H9 (cell line): ENCODE measurements at regions not wholly inside any gene's neighbourhood (a gene's known extent, or its start where the extent isn't known, plus 50 kb on each side); places are given as distances from the start of the nearest gene placed in this dataset. TPM values are rescaled to one million over a fixed set of nuclear protein-coding genes. Genes with fewer than 3 reads are reported as not detected.

Experiments
- DNase-seq: peaks from one replicate; pipeline ENCODE4 v3.0.0-alpha.2; 2017
- H2AFZ ChIP-seq: one replicate; pipeline ENCODE4 v1.6.1; 2013; ENCODE audit warnings: mild to moderate bottlenecking, low read length, control low read depth, moderate library complexity
- H2AK5ac ChIP-seq: 2 replicates; pipeline ENCODE4 v1.6.1; 2013; ENCODE audit warnings: low read length, control low read depth, mixed read lengths; ENCODE audit not compliant: insufficient read length
- H2BK120ac ChIP-seq: one replicate; pipeline ENCODE4 v1.6.1; 2013; ENCODE audit warnings: low read depth, mild to moderate bottlenecking, low read length, control low read depth, inconsistent platforms; ENCODE audit not compliant: poor library complexity, severe bottlenecking
- H2BK12ac ChIP-seq: 2 replicates; pipeline ENCODE4 v1.6.1; 2013; ENCODE audit warnings: low read length, control low read depth, mixed read lengths, low read depth; ENCODE audit not compliant: insufficient read length
- H2BK15ac ChIP-seq: 2 replicates; pipeline ENCODE4 v1.6.1; 2013; ENCODE audit warnings: low read depth, low read length, control low read depth
- H2BK20ac ChIP-seq: one replicate; pipeline ENCODE4 v1.6.1; 2013; ENCODE audit warnings: low read depth, mild to moderate bottlenecking, low read length, control low read depth, inconsistent platforms; ENCODE audit not compliant: poor library complexity, severe bottlenecking
- H2BK5ac ChIP-seq: 2 replicates; pipeline ENCODE4 v1.6.1; 2013; ENCODE audit warnings: low read length, control low read depth, mixed read lengths; ENCODE audit not compliant: insufficient read length
- H3K14ac ChIP-seq: 2 replicates; pipeline ENCODE4 v1.6.1; 2013; ENCODE audit warnings: low read length, control low read depth; ENCODE audit not compliant: insufficient read depth
- H3K18ac ChIP-seq: 2 replicates; pipeline ENCODE4 v1.6.1; 2013; ENCODE audit warnings: low read depth, mild to moderate bottlenecking, mixed read lengths, low read length, control low read depth; ENCODE audit not compliant: insufficient read length
- H3K23ac ChIP-seq: 2 replicates; pipeline ENCODE4 v1.6.1; 2013; ENCODE audit warnings: low read length, control low read depth, mixed read lengths, low read depth; ENCODE audit not compliant: insufficient read length
- H3K23me2 ChIP-seq: 2 replicates; pipeline ENCODE4 v1.6.1; 2013; ENCODE audit warnings: low read depth, mild to moderate bottlenecking, mixed read lengths, low read length, control low read depth; ENCODE audit not compliant: insufficient read length, poor library complexity, severe bottlenecking
- H3K27ac ChIP-seq: 2 replicates; pipeline ENCODE4 v1.5.1; 2013; ENCODE audit warnings: low read length, control low read depth, mixed read lengths, low read depth; ENCODE audit not compliant: insufficient read length
- H3K27me3 ChIP-seq: 2 replicates; pipeline ENCODE4 v1.6.1; 2013; ENCODE audit warnings: low read length, control low read depth, inconsistent platforms; ENCODE audit not compliant: insufficient read depth
- H3K4ac ChIP-seq: 2 replicates; pipeline ENCODE4 v1.6.1; 2013; ENCODE audit warnings: low read depth, mild to moderate bottlenecking, control low read depth, inconsistent platforms, low read length, moderate library complexity
- H3K4me1 ChIP-seq: 2 replicates; pipeline ENCODE4 v1.6.1; 2013; ENCODE audit warnings: low read length, control low read depth, inconsistent platforms; ENCODE audit not compliant: insufficient read depth
- H3K4me2 ChIP-seq: 2 replicates; pipeline ENCODE4 v1.6.1; 2013; ENCODE audit warnings: low read length, control low read depth, mixed read lengths; ENCODE audit not compliant: insufficient read length, insufficient read depth
- H3K56ac ChIP-seq: 2 replicates; pipeline ENCODE4 v1.6.1; 2013; ENCODE audit warnings: low read depth, mild to moderate bottlenecking, mixed read lengths, low read length, control low read depth; ENCODE audit not compliant: insufficient read length
- H3K79me1 ChIP-seq: 2 replicates; pipeline ENCODE4 v1.6.1; 2013; ENCODE audit warnings: low read depth, mild to moderate bottlenecking, moderate library complexity, low read length, control low read depth, inconsistent platforms; ENCODE audit not compliant: insufficient read depth, poor library complexity, severe bottlenecking
- H3K79me2 ChIP-seq: 2 replicates; pipeline ENCODE4 v1.6.1; 2013; ENCODE audit warnings: low read length, control low read depth, inconsistent platforms; ENCODE audit not compliant: insufficient read depth
- H3K9ac ChIP-seq: 2 replicates; pipeline ENCODE4 v1.6.1; 2013; ENCODE audit warnings: low read length, control low read depth, mixed read lengths; ENCODE audit not compliant: insufficient read length; ENCODE audit errors: extremely low read depth
- H3K9me3 ChIP-seq: one replicate; pipeline ENCODE4 v1.6.1; 2013; ENCODE audit warnings: low read depth, low read length, inconsistent platforms; ENCODE audit not compliant: control insufficient read depth
- H3T11ph ChIP-seq: one replicate; pipeline ENCODE4 v1.6.1; 2013; ENCODE audit warnings: mild to moderate bottlenecking, low read length, control low read depth, inconsistent platforms
- H4K20me1 ChIP-seq: one replicate; pipeline ENCODE4 v1.6.1; 2013; ENCODE audit not compliant: control insufficient read depth, insufficient read length, insufficient read depth
- H4K5ac ChIP-seq: 2 replicates; pipeline ENCODE4 v1.6.1; 2013; ENCODE audit warnings: low read depth, mild to moderate bottlenecking, mixed read lengths, low read length, control low read depth; ENCODE audit not compliant: insufficient read length
- H4K8ac ChIP-seq: replicated peaks from 2 replicates; pipeline ENCODE4 v1.6.1; 2013; ENCODE audit warnings: low read length, control low read depth, mixed read lengths, low read depth; ENCODE audit not compliant: insufficient read length
- H4K91ac ChIP-seq: 2 replicates; pipeline ENCODE4 v1.6.1; 2013; ENCODE audit warnings: low read depth, mild to moderate bottlenecking, moderate library complexity, mixed read lengths, low read length, control low read depth; ENCODE audit not compliant: insufficient read length
- H3K27ac Mint-ChIP-seq, 3 experiments: 2 replicates in 2 of 3; 3 replicates in 1 of 3; pipeline ENCODE4 v1.8.0; 2020 to 2021; ENCODE audit warnings: mixed read lengths in 3 of 3, mild to moderate bottlenecking in 1 of 3, moderate library complexity in 1 of 3
- H3K27me3 Mint-ChIP-seq: 2 replicates; pipeline ENCODE4 v1.8.0; 2021; ENCODE audit warnings: low read depth, mild to moderate bottlenecking, moderate library complexity, mixed read lengths
- H3K36me3 Mint-ChIP-seq, 3 experiments: 2 replicates in 2 of 3; 3 replicates in 1 of 3; pipeline ENCODE4 v1.8.0; 2020 to 2021; ENCODE audit warnings: low read depth in 3 of 3, mixed read lengths in 3 of 3; ENCODE audit not compliant: insufficient read depth in 1 of 3
- H3K4me1 Mint-ChIP-seq, 2 experiments: 2 replicates each; pipeline ENCODE4 v1.8.0; 2020; ENCODE audit warnings: mixed read lengths in 2 of 2
- H3K4me3 Mint-ChIP-seq, 2 experiments: 2 replicates in 1 of 2; 3 replicates in 1 of 2; pipeline ENCODE4 v1.8.0; 2020 to 2021; ENCODE audit warnings: mild to moderate bottlenecking in 2 of 2, mixed read lengths in 2 of 2, moderate library complexity in 1 of 2
- H3K9me3 Mint-ChIP-seq, 2 experiments: 2 replicates in 1 of 2; 3 replicates in 1 of 2; pipeline ENCODE4 v1.8.0; 2020; ENCODE audit warnings: mild to moderate bottlenecking in 2 of 2, mixed read lengths in 2 of 2, moderate library complexity in 1 of 2
- WGBS: extraction: QIAGEN DNeasy Blood & Tissue Kit; methylation state at CpG from one replicate; pipeline ENCODE4 v1.1.7; 2013; ENCODE audit warnings: missing lambda C conversion rate, low lambda C conversion rate, mixed read lengths; ENCODE audit not compliant: insufficient read length; ENCODE audit errors: extremely low coverage; 5-methylcytosine and 5-hydroxymethylcytosine counted together
- microRNA-seq: library from miRNA; unstranded; fragments of <30 nt; microRNA quantifications from one replicate; pipeline ENCODE4, GENCODE V29; 2020; ENCODE audit warnings: borderline microRNAs expressed
- TF ChIP-seq, protein P1 (sequence below): fragments of 200-600 bp; sonication (generic); conservative IDR thresholded peaks from 3 replicates; pipeline ENCODE4 v1.8.0; 2021; ENCODE audit warnings: antibody characterized with exemption, mild to moderate bottlenecking

DNA sequence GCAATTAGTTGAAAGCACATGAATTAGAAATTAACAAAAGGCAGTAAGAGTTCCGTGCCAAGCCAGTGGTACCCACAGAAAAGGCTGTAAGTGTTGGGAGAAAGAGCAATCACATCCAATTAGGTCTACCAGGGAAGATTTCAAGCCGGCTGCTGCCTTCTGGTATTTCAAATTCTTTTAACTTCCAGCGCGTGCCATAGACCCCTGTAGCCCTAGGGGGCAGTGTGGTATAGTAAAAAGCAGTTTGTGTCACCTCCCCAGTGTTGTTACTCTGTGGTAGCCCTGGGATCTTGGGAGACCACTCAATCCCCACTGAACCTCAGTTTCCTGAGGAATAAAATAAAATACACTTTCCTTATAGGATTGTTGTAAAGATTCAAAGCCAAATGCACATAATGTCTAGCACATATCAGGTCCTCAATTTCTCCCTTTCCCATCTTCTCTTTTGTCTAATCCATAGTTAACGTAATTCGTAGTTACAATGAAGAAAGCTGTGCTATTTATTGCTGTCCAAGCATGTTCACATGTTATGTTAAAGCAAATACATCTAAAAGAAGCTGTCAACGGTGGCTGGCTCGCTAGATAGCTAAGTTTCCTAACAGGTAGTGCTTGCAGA is 230.2 kb downstream of the TDRD3 start:
- no peak overlapping the region for H3K14ac ChIP-seq
- 0 out of 7 replicates have a peak overlapping the region, but pooled peaks of 1 of the 3 experiments have one; percentile 77 for H3K27ac Mint-ChIP-seq
- no peak overlapping the region for H2BK20ac ChIP-seq
- H3K56ac ChIP-seq: no peak overlapping the region
- H2BK15ac ChIP-seq: no peak overlapping the region
- H3K27me3 Mint-ChIP-seq: peaks cover 27% of the 10 kb centered on the region
- H3K4me1 ChIP-seq: peaks cover 5% of the 10 kb centered on the region
- H3K23me2 ChIP-seq: no peaks in the 10 kb centered on the region
- H4K5ac ChIP-seq: no peak overlapping the region
- no peak overlapping the region for H4K91ac ChIP-seq
- H3K18ac ChIP-seq: no peak overlapping the region
- peak; percentile 73 for DNase-seq
- no peaks in the 10 kb centered on the region for H3K9me3 Mint-ChIP-seq
- H2BK5ac ChIP-seq: no peak overlapping the region
- no peak overlapping the region for H3K4me2 ChIP-seq
- H3T11ph ChIP-seq: no peak overlapping the region
- H3K4me1 Mint-ChIP-seq: peaks cover 13 to 15% of the 10 kb centered on the region in 2 experiments
- no peaks in the 10 kb centered on the region for H3K9me3 ChIP-seq
- H2AK5ac ChIP-seq: no peak overlapping the region
- no peak overlapping the region for H2BK120ac ChIP-seq
- no CpG with 5 or more reads among the region's 8 CpGs for WGBS
- no peak overlapping the region for H3K9ac ChIP-seq
- H3K4ac ChIP-seq: no peak overlapping the region
- H3K36me3 Mint-ChIP-seq: no peaks in the 10 kb centered on the region
- no peak overlapping the region for H4K8ac ChIP-seq
- H2AFZ ChIP-seq: no peak overlapping the region
- TF ChIP-seq, protein P1, sequence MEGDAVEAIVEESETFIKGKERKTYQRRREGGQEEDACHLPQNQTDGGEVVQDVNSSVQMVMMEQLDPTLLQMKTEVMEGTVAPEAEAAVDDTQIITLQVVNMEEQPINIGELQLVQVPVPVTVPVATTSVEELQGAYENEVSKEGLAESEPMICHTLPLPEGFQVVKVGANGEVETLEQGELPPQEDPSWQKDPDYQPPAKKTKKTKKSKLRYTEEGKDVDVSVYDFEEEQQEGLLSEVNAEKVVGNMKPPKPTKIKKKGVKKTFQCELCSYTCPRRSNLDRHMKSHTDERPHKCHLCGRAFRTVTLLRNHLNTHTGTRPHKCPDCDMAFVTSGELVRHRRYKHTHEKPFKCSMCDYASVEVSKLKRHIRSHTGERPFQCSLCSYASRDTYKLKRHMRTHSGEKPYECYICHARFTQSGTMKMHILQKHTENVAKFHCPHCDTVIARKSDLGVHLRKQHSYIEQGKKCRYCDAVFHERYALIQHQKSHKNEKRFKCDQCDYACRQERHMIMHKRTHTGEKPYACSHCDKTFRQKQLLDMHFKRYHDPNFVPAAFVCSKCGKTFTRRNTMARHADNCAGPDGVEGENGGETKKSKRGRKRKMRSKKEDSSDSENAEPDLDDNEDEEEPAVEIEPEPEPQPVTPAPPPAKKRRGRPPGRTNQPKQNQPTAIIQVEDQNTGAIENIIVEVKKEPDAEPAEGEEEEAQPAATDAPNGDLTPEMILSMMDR: peak; percentile 94
- H3K27me3 ChIP-seq: no peaks in the 10 kb centered on the region
- no peaks in the 10 kb centered on the region for H3K79me1 ChIP-seq
- no peaks in the 10 kb centered on the region for H4K20me1 ChIP-seq
- H2BK12ac ChIP-seq: no peak overlapping the region
- H3K27ac ChIP-seq: no peak overlapping the region
- no peaks in the 10 kb centered on the region for H3K79me2 ChIP-seq
- H3K4me3 Mint-ChIP-seq: no peak overlapping the region
- no peak overlapping the region for H3K23ac ChIP-seq

Small RNAs in the stretch of these regions (microRNA-seq; reads per million reads assigned to microRNA genes)
- gene MIR3169: not detected
